ENCODE measurements at regions not wholly inside any gene's neighbourhood (a gene's known extent, or its start where the extent isn't known, plus 50 kb on each side); places are given as distances from the start of the nearest gene placed in this dataset.

DNA sequence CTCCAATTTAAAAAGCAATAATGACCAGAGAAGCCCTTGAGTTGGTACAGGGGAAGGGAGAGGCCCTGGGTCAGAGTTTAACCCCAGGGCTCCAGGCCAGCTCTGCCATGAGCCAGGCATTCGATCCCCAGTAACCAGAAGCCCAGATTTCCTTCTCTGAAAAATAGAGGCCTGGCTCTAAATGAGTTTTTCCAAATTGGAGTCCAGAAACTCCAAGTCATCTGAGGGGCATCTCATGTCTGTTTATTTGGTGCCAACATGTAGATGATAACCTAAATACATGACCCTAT, 381.9 kb downstream of the CTTN start:
- Histone ChIP-seq H3K79me2 (ENCODE audit: insufficient read depth) (no peaks in the 10 kb centered on the region), H3K4me3 (ENCODE audit: low read depth in 2 of 2, low read length in 1 of 2) (no peak overlapping the region), H4K20me1 (ENCODE audit: insufficient read depth) (no peaks in the 10 kb centered on the region), H3K27ac (ENCODE audit: low read depth in 2 of 2, low read length in 1 of 2) (no peak overlapping the region), H3F3A (replicated peaks; ENCODE audit: insufficient read depth) (no peaks in the 10 kb centered on the region), H3K36me3 (replicated peaks in 1 of 2; ENCODE audit: control insufficient read depth in 1 of 2, insufficient read depth in 2 of 2, low read length in 1 of 2) (no peaks in the 10 kb centered on the region), H3K4me1 (ENCODE audit: control insufficient read depth in 1 of 2, insufficient read depth in 2 of 2, low read depth in 1 of 2, low read length in 1 of 2) (peaks cover 0 to 3% of the 10 kb centered on the region in 2 experiments; a peak in 1 of 4 replicates), H3K9ac (no peak overlapping the region), H3K9me2 (no peaks in the 10 kb centered on the region), H2AFZ (ENCODE audit: low read depth) (no peak overlapping the region), H3K9me3 (no peaks in the 10 kb centered on the region), H3K27me3 (ENCODE audit: insufficient read depth) (no peaks in the 10 kb centered on the region), H3K4me2 (no peak overlapping the region)
- DNase-seq, result no peak
- ChIA-PET CTCF (interaction anchor here (1.0 to 1.7 kb wide), 2 partner anchors 10 to 24 kb away, joined by 3 to 4 read pairs; no protein-coding TSS in a partner anchor), POLR2A (no interaction called here)
- WGBS (ENCODE audit: low lambda C conversion rate), result no CpG with 5 or more reads among the region's 1 CpG
- TF ChIP-seq SMC3 (IDR thresholded peaks at IDR 0.05; ENCODE audit: low read depth, low read length) (no peak), RFX5 (IDR thresholded peaks at IDR 0.05; ENCODE audit: low read length) (no peak), GATA2 (CRISPR knock-in tag; IDR thresholded peaks at IDR 0.05) (no peak), FOXJ3 (CRISPR knock-in tag; IDR thresholded peaks at IDR 0.05) (no peak), GABPA (IDR thresholded peaks at IDR 0.05; ENCODE audit: low read depth) (no peak), RXRA (IDR thresholded peaks at IDR 0.05; ENCODE audit: borderline replicate concordance, low read depth) (no peak)
- TF ChIP-seq, protein P1, sequence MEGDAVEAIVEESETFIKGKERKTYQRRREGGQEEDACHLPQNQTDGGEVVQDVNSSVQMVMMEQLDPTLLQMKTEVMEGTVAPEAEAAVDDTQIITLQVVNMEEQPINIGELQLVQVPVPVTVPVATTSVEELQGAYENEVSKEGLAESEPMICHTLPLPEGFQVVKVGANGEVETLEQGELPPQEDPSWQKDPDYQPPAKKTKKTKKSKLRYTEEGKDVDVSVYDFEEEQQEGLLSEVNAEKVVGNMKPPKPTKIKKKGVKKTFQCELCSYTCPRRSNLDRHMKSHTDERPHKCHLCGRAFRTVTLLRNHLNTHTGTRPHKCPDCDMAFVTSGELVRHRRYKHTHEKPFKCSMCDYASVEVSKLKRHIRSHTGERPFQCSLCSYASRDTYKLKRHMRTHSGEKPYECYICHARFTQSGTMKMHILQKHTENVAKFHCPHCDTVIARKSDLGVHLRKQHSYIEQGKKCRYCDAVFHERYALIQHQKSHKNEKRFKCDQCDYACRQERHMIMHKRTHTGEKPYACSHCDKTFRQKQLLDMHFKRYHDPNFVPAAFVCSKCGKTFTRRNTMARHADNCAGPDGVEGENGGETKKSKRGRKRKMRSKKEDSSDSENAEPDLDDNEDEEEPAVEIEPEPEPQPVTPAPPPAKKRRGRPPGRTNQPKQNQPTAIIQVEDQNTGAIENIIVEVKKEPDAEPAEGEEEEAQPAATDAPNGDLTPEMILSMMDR (IDR thresholded peaks at IDR 0.05), result no peak
- TF ChIP-seq, protein P2, sequence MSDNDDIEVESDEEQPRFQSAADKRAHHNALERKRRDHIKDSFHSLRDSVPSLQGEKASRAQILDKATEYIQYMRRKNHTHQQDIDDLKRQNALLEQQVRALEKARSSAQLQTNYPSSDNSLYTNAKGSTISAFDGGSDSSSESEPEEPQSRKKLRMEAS (IDR thresholded peaks at IDR 0.05; ENCODE audit: low read depth), result no peak

DNA sequence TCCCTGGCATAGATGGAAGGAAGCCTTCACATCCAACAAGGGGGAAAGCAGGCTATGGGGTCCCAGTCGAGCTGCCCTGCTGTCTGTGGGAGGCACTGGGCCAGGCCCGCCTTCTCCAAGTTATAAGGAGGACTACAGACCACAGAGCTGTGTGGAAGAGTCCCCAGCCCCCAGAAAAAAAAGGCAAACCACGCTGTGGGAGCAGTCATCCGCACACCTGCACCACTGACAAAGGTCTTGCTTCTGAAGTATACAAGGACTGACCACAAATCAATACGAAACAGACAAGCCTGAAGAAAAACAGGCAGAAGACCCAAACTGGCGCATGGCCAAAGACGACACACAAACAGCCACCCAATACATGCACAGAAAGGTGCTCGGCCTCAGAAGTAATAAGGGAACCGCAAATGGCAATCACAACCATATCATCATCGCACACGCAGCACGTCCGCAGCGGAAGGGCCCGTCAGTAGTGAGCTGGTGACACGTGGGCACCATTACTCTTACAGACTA, 384.1 kb downstream of the CTTN start:
- Histone ChIP-seq H3K4me1 (ENCODE audit: control insufficient read depth in 1 of 2, insufficient read depth in 2 of 2, low read depth in 1 of 2, low read length in 1 of 2) (peaks cover 0 to 3% of the 10 kb centered on the region in 2 experiments; a peak in 1 of 4 replicates), H3K36me3 (replicated peaks in 1 of 2; ENCODE audit: control insufficient read depth in 1 of 2, insufficient read depth in 2 of 2, low read length in 1 of 2) (no peaks in the 10 kb centered on the region), H3K4me2 (no peak overlapping the region), H3K4me3 (ENCODE audit: low read depth in 2 of 2, low read length in 1 of 2) (no peak overlapping the region), H3K9ac (no peak overlapping the region), H2AFZ (ENCODE audit: low read depth) (no peak overlapping the region), H3K27ac (ENCODE audit: low read depth in 2 of 2, low read length in 1 of 2) (no peak overlapping the region), H4K20me1 (ENCODE audit: insufficient read depth) (no peaks in the 10 kb centered on the region), H3K9me2 (no peaks in the 10 kb centered on the region), H3K9me3 (no peaks in the 10 kb centered on the region), H3F3A (replicated peaks; ENCODE audit: insufficient read depth) (no peaks in the 10 kb centered on the region), H3K79me2 (ENCODE audit: insufficient read depth) (no peaks in the 10 kb centered on the region), H3K27me3 (ENCODE audit: insufficient read depth) (no peaks in the 10 kb centered on the region)
- POLR2A ChIA-PET, result interaction anchor here (0.6 kb wide), 1 partner anchor 926 kb away, joined by 3 read pairs; no protein-coding TSS in a partner anchor
- no peak for DNase-seq
- CTCF ChIA-PET, result no interaction called here
- WGBS (ENCODE audit: low lambda C conversion rate), result 52% methylated on average over 16 of the region's 16 CpGs
- TF ChIP-seq, protein P3, sequence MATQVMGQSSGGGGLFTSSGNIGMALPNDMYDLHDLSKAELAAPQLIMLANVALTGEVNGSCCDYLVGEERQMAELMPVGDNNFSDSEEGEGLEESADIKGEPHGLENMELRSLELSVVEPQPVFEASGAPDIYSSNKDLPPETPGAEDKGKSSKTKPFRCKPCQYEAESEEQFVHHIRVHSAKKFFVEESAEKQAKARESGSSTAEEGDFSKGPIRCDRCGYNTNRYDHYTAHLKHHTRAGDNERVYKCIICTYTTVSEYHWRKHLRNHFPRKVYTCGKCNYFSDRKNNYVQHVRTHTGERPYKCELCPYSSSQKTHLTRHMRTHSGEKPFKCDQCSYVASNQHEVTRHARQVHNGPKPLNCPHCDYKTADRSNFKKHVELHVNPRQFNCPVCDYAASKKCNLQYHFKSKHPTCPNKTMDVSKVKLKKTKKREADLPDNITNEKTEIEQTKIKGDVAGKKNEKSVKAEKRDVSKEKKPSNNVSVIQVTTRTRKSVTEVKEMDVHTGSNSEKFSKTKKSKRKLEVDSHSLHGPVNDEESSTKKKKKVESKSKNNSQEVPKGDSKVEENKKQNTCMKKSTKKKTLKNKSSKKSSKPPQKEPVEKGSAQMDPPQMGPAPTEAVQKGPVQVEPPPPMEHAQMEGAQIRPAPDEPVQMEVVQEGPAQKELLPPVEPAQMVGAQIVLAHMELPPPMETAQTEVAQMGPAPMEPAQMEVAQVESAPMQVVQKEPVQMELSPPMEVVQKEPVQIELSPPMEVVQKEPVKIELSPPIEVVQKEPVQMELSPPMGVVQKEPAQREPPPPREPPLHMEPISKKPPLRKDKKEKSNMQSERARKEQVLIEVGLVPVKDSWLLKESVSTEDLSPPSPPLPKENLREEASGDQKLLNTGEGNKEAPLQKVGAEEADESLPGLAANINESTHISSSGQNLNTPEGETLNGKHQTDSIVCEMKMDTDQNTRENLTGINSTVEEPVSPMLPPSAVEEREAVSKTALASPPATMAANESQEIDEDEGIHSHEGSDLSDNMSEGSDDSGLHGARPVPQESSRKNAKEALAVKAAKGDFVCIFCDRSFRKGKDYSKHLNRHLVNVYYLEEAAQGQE (IDR thresholded peaks at IDR 0.05; ENCODE audit: low read depth, low read length), result no peak
- TF ChIP-seq TAF1 (IDR thresholded peaks at IDR 0.05; ENCODE audit: borderline replicate concordance, low read depth, low read length) (no peak), NFIC (IDR thresholded peaks at IDR 0.05; ENCODE audit: borderline replicate concordance) (no peak), TEAD4 (IDR thresholded peaks at IDR 0.05; ENCODE audit: borderline replicate concordance, insufficient read depth) (no peak)

Measured in SK-N-SH (cell line).